ENCODE measurements at regions not wholly inside any gene's neighbourhood (a gene's known extent, or its start where the extent isn't known, plus 50 kb on each side); places are given as distances from the start of the nearest gene placed in this dataset.
"Not testable (repeated sequence)": the region's sequence is repeated elsewhere in the genome, so short reads cannot be mapped to it uniquely, and the experiment has no call there.

DNA sequence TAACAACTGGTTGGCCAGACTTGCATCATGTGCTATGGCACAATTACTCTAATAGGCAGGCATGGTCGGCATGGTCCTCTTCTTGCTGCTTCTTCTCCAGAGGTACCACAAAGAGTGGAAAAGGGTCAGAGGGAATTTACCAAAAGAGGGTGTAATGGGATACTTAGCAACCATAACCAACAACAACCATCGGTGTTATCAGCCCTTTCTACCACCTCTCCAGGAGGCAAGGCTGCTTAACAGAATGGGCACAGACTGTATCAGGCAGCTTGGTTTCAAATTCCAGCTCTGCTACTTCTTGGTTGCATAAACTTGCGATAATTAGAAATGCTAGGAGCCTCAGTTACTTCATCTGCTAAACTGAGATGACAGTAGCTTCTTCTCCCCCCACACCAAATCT lies 284.6 kb upstream of the CRBN start:
- intact Hi-C loops (cut with micrococcal nuclease), result no loop called here

DNA sequence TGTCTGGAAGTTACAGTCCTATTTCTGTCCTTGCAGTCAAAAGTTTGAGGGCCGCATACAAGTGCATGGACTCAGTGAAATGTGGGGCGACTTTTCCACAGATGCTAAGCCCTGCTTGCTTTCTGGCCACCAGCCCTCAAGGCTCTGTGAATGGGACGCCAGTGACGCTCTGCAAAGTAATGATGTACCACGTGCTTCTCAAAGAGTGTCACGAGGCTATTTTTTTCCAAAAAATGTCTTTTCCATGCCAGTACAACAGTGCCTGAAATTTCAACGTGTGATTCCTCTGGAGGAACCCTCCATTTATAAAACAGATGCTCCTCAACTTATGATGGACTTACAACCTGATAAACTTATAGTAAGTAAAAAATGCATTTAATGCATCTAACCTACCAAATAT lies 281.8 kb upstream of the CRBN start:
- intact Hi-C loops (cut with micrococcal nuclease), result no loop called here

DNA sequence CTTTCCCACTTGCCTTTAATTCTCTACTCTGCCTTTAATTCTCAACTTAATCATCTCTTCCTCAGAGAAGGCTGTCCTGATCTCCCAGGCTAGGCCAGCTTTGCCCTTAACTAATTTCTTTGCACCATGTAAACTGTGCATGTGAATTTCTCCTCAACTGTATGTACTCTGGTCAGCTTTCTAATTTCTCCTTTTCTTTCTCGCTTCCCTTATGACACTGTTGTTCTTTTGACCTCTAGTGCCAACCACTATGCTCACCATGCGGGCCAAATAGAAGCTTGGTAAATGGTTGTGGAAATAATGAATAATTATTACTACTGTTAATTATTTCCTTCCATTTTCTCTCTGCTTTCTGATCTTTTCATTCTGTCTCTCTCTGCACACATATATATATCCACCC lies 269.0 kb upstream of the CRBN start:
- intact Hi-C loops (cut with micrococcal nuclease), result no loop called here

DNA sequence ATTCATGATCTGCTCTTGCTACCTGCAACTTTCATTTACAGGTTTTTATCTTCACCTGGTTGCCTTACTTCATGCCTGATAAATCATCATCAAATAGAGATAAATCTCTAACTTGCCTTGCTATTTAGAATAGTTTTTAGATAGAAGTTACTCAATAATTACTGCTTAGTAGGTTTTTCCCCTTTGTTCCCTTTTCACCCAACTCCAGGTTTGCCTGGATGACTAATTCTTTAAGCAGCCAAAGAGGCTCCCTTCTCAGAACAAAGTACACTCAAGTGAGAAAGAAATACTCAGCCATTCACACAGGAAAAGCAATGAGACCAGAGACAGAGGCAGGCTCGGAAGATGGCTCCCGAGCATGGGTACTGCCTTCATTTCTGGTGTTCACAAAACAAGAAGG lies 268.1 kb upstream of the CRBN start:
- intact Hi-C loops (cut with micrococcal nuclease), result no loop called here

DNA sequence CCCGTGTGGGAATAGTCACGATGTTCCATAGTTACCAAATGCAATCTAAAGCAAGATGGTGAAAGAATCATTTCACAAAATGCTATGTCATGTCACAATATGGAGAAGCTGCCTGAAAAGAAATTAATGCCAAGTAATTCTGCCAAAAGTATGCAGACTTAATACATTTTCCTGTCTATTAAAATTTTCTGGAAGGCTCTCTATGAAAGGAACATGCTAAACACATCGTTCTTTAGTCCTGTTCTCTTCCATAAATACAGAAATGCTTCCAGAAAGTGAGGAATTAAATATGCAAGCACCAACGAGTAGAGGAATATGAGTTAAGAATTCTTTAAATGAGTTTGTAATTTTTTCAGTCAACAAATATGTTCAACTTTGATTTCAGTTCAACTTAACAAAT lies 266.8 kb upstream of the CRBN start:
- intact Hi-C loops (cut with micrococcal nuclease), result no loop called here

DNA sequence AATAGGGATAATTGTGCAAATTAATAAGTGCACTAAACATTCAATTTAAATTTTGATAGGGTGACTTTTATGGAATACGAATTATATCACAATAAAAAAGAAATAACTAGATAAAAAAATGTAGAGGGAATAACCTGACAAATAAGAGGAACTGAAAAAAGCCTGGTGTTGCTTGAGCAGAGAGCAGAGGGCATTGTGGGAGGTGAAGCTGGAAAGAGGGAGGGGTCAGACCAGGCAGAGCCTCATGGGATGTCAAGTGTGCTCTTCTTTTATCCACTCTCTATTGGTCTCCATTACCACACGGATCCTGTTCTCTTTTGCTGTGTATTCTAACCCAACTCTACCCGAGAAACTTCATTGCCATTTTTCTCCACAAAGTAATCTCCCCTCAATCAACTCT lies 264.0 kb upstream of the CRBN start:
- intact Hi-C loops (cut with micrococcal nuclease), result no loop called here

DNA sequence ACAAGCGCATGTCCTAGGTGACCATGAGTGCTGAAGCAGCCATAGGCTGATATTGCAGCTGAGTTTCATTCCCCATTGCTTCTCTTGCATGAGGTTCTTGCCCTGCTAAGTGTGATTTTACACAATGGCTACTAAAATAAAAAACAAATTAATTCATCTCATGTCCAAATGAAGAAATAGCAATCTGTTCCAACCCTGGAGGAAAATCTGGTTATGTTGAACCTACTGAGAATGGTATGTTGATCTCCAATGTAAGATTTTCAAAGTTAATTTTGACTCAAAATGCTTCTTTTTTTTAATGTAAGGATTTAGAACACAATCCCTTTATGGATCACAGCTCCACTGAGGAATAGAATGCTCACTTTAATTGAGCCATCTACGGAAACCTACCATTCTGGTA lies 254.2 kb upstream of the CRBN start:
- intact Hi-C loops (cut with micrococcal nuclease), result no loop called here

DNA sequence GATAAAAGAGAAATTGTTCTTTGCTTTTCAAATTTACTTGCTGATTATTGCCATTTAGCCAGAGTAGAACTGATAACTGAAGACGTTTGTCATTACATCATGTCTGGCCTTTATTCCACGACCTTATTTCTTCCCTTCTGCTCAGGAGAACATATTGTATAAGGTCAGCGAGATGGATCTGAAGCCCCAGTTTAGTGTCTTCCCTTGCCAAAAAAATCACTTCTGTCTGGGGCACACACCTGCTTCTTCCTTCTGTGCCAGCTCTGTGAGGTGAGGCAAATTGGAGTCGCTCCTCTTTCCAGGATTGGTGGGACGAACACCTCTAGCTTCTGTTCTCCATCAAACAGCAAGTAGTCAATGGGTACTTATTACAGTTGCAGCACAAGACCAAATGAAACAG lies 250.3 kb upstream of the CRBN start:
- intact Hi-C loops (cut with micrococcal nuclease), result no loop called here

DNA sequence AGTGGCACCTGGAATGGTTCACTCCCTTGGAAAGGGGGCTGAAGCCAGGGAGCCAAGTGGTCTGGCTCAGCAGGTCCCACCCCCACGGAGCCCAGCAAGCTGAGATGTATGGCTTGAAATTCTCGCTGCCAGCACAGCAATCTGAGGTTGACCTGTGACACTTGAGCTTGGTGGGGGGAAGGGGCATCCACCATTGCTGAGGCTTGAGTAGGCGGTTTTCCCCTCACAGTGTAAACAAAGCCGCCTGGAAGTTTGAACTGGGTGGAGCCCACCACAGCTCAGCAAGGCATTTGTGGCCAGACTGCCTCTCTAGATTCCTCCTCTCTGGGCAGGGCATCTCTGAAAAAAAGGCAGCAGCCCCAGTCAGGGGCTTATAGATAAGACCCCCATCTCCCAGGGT lies 228.2 kb upstream of the CRBN start:
- intact Hi-C loops (cut with micrococcal nuclease), result not testable (repeated sequence)

DNA sequence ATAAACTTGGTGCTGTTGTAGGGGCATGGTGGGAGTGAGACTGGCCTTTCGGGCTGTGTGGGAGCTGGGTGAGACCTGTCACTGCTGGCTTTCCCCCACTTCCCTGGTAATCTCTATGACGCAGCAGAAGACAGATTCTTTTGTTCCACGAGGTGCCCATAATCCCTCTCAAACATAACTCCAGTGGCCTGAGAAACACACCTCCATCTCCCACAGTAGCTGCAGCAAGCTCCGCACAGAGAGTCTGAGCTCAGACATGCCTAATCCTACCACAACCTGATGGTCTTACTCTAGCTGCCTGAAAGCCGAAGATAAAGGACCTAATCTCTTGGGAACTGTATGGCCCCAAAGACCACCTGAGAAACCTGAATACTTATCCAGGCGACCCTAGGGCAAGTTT lies 225.6 kb upstream of the CRBN start:
- intact Hi-C loops (cut with micrococcal nuclease), result no loop called here

DNA sequence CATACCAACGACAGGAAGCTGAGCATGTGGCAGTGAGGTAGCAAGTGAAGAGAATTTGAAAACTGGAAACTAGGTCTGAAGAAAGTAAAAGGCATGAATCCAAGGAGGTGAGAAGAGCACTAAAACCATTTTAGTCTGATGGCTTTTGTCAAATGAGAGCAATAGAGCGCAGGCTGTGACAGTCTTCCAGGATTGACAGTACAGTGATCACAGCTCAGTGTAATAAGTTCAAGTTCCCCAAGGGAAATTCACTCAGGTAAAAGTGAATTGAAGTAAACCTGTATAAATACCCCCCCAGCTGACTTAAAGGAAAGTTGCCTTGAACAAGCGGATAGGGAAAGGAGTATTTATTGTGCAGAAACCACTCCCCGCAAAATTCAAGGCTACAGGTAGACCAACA lies 224.2 kb upstream of the CRBN start:
- intact Hi-C loops (cut with micrococcal nuclease), result no loop called here

DNA sequence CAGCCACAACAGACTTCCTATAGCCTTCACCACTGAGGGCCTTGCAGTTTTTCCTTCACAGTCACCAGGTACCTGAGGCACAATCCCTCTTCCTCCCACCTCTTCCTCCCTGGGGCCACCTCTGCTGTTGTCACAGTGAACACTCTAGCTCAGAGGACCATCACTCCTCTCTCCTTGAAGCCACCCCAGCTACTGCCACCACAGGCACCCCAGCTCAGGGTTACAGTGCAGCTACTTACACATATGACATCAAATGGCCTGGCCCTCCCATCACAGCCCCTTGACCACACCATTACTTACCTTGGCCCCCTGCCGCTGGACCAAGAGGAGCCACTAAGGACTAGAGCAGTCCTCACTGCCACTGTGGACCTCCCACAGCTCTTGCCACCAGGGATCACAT lies 213.5 kb upstream of the CRBN start:
- intact Hi-C loops (cut with micrococcal nuclease), result no loop called here

DNA sequence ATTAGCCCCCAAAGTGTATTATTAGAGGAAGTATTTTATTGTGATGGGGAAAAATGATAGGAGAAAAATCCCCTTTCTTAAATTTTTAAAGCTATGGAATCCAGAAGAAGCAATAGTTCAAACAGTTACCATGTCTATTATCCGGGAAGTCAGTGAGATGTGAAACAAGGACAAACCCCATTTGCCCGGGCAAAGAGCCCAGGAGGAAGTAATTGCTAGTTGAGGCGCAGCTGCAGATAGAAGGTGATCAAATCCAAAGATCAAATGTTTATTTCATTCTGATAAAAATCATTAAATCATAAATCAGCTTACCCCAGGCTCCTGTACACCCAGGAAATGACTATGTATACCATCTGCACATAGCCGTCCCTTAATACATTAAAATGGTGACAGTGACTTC lies 204.0 kb upstream of the CRBN start:
- intact Hi-C loops (cut with micrococcal nuclease), result no loop called here

DNA sequence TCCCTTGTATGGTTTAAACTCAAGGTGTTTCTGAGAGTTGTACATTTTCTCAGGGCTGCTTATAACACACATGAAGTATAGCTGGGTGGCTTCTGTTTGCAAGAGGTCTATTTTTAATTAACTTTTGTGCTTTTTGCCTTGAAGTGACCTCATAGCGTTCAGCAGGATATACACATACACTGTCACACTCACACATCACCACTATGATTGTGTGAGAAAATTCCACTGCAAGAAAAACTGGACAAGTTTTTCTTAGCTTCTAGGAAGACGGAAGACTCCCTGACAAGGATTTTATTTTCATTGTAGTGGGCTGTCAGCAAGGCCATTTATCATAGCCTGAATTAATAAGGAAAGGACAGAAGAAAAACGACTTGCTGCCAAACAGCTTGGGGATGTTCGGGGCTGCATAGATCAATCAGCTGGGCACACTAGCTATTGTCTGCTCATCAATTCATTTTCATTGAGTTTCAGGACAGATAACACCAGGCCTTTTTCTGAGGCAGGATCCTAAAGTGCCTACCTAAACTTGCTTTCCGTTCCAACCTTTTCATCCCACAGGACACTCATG lies 192.8 kb upstream of the CRBN start:
- intact Hi-C loops (cut with micrococcal nuclease), result no loop called here

DNA sequence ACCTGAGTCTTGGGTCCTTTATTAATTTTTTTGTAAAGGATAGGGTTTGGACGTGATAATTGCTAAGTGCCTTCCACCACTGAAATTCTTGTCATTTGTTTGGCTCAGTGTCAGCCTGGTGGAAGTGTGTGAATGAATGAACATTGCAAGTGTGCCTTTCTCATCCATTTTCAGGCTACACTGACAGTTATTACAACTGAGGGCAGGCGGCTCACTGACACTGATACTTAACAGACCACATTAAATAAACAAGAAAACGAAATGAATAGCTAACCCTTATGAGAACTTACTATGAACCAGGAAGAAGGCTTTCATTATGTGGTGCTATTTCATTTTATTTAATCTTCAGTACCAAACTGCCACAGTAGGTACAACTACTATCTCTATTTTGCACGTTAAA lies 188.8 kb upstream of the CRBN start:
- intact Hi-C loops (cut with micrococcal nuclease), result no loop called here

DNA sequence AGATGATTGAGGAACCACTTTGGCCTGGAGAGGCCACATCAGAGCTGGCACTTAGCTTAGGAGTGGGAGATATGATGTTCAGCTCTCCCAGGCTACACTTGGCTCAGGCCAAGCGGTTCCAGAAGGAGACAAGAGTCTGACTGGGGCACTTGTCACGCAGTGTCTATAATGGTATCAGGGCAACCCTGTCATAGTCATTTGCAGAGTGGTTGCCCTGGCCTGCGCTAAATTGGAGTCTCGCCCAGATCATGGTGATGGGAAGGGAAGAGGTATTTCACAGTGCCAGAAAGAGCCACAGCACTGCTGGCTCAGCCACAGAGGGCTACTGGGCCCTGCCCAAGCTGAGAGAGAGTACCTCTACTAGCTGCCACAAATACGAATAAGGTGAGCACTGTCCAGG lies 186.9 kb upstream of the CRBN start:
- intact Hi-C loops (cut with micrococcal nuclease), result no loop called here

DNA sequence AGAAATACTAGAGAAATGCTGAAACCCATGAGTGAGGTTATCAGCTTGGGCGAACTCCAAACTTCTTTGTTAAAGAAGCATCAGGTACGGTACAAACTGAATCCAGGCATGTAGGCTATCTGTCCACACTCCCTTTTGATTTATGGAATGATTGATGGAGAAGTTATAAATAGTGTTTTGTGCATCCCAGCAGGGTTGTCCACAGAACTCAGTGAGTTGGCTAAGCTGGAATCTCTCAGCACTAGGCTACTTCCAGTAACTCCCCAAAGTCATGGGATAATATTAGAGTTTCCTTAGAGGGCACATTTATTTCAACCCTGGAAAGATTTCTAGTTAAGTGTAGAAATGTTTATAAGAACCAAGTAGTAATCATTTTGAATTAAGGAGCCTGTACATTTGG lies 186.2 kb upstream of the CRBN start:
- intact Hi-C loops (cut with micrococcal nuclease), result no loop called here

DNA sequence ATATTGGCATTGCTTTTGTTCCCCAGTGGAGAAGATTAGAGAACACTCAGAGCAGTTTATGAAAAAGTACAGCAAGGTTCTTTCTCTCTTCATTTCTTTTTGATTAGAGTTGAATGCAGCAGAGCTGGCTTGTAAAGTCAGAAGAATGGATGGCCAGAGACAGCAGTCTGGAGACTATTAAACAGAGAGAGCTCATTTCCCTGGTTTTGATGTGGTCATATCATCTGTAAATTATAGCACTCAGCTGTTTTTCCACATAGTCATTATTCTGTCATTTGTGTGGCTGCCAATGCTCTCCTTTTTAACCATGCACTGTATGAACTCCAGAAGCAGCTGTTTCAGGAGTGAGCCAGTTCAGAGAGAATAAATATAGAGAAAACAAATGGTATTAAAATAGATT lies 177.4 kb upstream of the CRBN start:
- intact Hi-C loops (cut with micrococcal nuclease), result no loop called here

DNA sequence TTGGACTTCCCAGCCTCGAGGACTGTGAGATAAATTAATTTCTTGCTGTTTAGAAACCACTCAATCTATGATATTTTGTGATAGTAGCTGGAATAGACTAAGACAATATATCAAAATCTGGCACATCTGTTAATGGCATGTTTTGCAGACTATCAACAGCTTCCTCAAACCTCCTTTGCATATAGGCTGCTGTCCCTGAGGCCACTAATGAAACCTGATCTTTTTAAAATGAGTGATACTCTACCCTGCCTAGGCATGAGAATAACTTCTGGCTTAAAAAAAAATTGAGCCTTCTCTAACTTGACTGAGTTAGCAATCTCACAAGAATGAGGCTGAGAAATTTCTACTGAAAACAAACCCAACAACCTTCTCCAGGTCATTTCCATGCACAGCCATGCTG lies 176.0 kb upstream of the CRBN start:
- intact Hi-C loops (cut with micrococcal nuclease), result no loop called here

DNA sequence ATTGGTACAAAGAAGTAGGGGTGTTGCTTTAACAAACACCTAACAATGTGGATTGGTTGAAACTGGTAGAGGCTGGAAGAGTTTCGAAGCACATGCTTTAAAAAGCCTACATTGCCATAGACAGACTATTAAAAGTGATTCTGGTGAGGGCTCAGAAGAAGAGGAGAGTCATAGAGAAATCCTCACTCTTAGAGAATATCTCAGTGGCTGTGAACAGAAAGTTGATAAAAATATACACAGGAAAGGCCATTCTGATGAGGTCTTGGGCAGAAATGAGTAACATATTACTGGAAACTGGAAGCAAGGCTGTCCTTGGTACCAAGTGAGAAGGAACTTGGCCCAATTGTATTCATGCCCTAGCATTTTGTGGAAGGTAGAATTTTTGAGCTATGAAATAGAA lies 173.7 kb upstream of the CRBN start:
- intact Hi-C loops (cut with micrococcal nuclease), result no loop called here

DNA sequence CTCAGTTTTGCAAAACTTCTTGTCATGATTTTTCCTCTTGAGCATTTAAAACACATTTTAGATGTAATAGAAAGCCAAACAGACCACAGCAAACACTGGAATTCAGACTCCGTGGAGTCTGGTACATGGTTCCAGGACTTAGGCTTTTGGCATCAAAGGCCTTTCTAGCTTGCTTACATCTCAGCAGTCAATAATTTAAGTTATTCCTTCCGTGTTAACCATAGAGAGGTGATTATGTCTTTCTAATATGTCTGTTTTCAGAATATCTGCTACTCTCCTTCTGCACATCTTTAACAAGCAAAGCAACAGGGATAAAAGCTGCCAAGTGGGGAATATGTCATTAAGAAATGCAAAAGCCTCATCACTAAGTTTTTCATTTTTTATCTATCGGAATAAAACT lies 171.7 kb upstream of the CRBN start:
- intact Hi-C loops (cut with micrococcal nuclease), result no loop called here

DNA sequence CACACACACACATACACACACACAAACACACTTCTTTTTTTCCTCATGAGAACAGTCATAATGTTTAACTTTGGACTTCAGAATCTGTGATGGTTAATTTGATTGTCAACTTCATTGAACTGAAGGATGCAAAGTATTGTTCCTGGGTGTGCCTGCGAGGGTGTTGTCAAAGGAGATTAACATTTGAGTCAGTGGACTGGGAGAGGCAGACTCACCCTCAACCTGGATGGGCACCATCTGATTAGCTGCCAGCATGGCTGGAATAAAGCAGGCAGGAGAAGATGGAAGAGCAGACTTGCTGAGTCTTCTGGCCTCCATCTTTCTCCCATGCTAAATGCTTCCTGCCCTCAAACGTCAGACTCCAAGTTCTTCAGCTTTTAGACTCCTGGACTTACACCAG lies 167.6 kb upstream of the CRBN start:
- intact Hi-C loops (cut with micrococcal nuclease), result not testable (repeated sequence)

DNA sequence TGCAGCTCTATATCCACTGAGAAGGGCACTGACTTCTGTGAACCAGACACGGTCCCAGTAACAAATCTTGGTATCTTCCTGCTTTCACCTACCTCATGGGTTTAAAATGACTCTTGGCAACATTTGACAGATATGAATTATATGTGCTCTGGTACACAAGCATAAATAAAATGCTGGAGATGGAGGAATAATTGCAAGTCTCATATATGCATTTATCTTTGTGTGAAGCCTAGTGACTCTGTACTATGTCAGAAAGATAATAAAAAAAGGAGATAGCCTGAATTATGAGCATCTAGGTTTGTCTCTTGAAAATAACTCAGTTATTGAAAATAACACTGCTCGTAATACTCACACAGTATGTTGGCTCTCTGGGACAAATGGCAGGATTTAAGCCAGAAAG lies 167.1 kb upstream of the CRBN start:
- intact Hi-C loops (cut with micrococcal nuclease), result no loop called here

DNA sequence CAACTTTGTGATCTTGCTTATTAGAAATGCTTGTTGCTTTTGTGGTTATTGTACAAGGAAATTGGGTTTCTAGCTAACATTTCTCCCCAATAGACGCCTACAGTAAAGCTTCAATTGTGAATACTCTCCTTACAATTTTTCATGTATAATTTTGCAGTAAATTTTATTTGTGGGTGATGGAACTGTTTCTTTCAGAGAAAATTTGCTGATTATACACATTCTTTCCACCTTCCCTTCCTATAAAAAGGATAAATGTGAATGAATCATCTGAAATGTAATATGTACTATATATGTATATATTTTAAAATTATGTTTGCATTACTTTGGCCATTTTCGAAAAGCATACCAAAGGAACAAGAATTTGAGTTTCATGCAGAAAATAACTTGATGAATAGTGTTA lies 162.7 kb upstream of the CRBN start:
- intact Hi-C loops (cut with micrococcal nuclease), result no loop called here

Measured in T-helper 1 cell treated with Interleukin-12 subunit alpha and Interleukin-12 subunit beta and Interleukin-4 antibody, amounts not matched to agents 30 ng/mL and 1 ng/mL, for 36 hours (primary cell).